Choroid plexus epithelial cell (primary cell): ENCODE measurements at regions not wholly inside any gene's neighbourhood (a gene's known extent, or its start where the extent isn't known, plus 50 kb on each side); places are given as distances from the start of the nearest gene placed in this dataset.
"Not testable (repeated sequence)": the region's sequence is repeated elsewhere in the genome, so short reads cannot be mapped to it uniquely, and the experiment has no call there.

ENCODE experiments used
- DNase-seq: peaks from one replicate; pipeline ENCODE4 v3.0.0-alpha.2; 2010; ENCODE audit warnings: low read depth
- H3K4me3 ChIP-seq: 2 replicates; pipeline ENCODE4 v1.5.1; 2011; ENCODE audit warnings: low read depth, mild to moderate bottlenecking, control low read depth, low read length, moderate library complexity
- CTCF ChIP-seq: conservative IDR thresholded peaks from 2 replicates; pipeline ENCODE4 v1.5.1; 2011; ENCODE audit warnings: low read depth, mild to moderate bottlenecking, control low read depth, inconsistent platforms, low read length, moderate library complexity

DNA sequence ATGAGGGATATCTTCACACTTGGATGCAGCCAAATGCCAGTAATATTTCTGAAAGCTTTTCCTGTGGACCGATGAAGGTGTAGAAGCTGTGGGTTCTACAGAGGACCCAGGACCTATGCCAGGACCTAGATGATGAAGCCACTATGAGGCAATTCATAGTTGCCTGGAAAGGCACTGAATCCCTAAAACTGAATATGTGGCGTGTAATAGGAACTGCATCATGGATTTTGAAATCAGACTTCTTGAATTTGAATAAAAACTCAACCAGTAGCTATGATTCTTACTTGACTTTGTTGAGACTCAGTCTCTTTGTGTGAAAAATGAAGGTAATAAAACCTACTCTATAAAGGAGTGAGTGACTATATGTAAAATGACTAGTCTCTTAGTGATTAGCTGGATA lies 89.9 kb upstream of the SGK1 start:
- no peak for DNase-seq
- no peak for TF ChIP-seq CTCF
- no peak overlapping the region for H3K4me3 ChIP-seq

DNA sequence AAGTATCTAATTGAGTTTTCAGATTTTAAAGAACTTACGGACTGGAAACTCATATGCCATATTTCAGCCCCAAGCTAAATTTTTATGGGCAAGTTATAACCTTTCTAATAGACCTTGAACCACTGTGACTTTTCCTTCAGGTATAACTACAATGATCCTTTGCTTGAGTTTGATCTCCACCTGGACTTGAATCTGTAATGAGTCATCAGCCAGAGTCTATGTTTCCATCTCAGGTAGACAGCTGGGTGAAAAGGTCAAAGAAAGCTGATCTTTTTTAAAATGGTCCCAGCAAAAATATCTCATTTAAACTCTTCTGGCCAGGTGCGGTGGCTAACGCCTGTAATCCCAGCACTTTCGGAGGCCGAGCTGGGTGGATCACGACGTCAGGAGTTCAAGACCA lies 88.4 kb upstream of the SGK1 start:
- no peak for DNase-seq
- H3K4me3 ChIP-seq = no peak overlapping the region
- no peak for TF ChIP-seq CTCF

DNA sequence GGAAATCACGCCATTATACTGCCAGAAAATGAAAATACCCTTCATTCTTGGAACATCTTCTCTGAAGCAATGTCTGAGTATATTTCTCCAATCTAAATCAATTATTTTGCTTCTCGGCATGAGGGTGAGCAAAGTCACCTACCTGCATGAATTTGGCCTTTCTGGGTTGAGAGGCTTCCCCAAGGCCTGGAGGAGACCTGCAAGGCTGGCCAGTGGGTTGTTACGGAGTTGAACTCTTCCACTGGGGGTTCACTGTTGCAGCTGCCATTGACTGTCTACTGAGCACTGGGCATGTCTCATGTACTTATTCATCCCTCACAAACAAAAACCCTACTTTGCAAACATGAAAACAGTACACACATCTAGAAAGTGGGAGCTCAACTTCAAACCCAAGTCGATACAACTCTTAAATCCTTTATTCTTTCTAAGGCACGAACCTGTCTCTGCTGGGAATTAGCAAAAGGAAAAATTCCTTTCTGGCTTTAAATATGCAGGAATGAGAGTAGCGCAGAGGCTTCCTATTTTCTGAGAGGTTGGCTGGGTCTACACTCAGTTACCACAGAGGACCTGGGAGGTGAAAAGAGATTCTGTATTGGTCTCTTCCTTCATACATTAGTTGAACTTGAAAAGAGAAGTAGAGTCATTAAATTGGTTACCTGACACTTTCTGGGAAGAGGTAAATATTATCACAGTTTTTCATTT lies 87.6 kb upstream of the SGK1 start:
- H3K4me3 ChIP-seq = no peak overlapping the region
- no peak for TF ChIP-seq CTCF
- DNase-seq = no peak

DNA sequence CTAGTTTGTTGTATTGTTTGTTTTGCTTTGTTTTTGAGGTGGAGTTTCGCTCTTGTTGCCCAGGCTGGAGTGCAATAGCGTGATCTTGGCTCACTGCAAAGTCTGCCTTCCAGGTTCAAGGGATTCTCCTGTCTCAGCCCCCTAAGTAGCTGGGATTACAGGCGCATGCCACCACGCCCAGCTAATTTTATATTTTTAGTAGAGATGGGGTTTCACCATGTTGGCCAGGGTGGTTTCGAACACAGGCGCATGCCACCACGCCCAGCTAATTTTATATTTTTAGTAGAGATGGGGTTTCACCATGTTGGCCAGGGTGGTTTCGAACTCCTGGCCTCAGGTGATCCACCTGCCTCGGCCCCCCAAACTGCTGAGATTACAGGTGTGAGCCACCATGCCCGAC lies 85.4 kb upstream of the SGK1 start:
- DNase-seq, H3K4me3 ChIP-seq: not testable (repeated sequence)

DNA sequence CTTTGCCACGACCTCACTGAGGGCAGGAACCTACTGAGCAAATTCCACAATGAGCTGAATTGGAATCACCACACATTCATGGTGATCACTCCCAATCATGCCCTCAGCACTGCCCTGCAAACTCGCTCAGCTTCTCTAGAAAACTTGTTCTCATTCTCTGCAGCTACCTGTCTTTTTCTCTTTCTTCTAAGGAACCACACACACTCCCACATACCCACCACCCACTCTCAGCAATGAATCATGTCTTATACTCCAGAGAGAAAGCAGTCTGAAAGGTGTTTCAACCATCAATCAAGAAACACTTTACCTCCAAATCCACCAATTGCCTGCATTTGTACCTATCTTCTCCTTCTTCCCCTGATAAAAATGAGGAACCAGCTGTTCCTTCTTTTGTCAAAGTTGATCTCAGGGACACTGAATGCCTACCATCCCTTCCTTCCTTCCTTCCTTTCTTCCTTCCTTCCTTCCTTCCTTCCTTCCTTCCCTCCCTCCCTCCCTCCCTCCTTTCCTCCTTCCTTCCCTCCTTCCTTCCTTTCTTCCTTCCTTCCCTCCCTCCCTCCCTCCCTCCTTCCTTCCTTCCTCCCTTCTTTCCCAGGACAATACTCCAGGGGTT lies 84.6 kb upstream of the SGK1 start:
- no peak for TF ChIP-seq CTCF
- no peak for DNase-seq
- no peak overlapping the region for H3K4me3 ChIP-seq

- DNase-seq = no peak
- no peak for TF ChIP-seq CTCF
- H3K4me3 ChIP-seq = no peak overlapping the region
These were observed 83.0 kb upstream of the SGK1 start for GRCh38 chr6:134400941-134401340.

GRCh38 chr6:134398453-134398852 lies 80.5 kb upstream of the SGK1 start:
- no peak for TF ChIP-seq CTCF
- H3K4me3 ChIP-seq = no peak overlapping the region
- DNase-seq = no peak
